Bronchial epithelial cell (primary cell): ENCODE measurements at regions not wholly inside any gene's neighbourhood (a gene's known extent, or its start where the extent isn't known, plus 50 kb on each side); places are given as distances from the start of the nearest gene placed in this dataset.

ENCODE experiments used
- DNase-seq: peaks from one replicate; pipeline ENCODE4 v3.0.0-alpha.2; 2010; ENCODE audit warnings: low read depth
- FAIRE-seq: peaks from 2 replicates; lab custom pipeline; 2011; peaks lifted over from hg19 to GRCh38; lab: Jason Lieb, UNC
- H3K27me3 ChIP-seq: 2 replicates; pipeline ENCODE4 v1.5.1; 2011; ENCODE audit warnings: low read length; ENCODE audit not compliant: control insufficient read depth, insufficient read depth
- H3K36me3 ChIP-seq: 2 replicates; pipeline ENCODE4 v1.5.1; 2011; ENCODE audit warnings: low read length; ENCODE audit not compliant: control insufficient read depth, insufficient read depth
- H3K4me3 ChIP-seq: 2 replicates; pipeline ENCODE4 v1.5.1; 2011; ENCODE audit warnings: mild to moderate bottlenecking, low read depth, low read length, control low read depth
- CTCF ChIP-seq: IDR thresholded peaks from 2 replicates; pipeline ENCODE4 v1.5.1; 2011; ENCODE audit warnings: mild to moderate bottlenecking, moderate library complexity, low read length, control low read depth, inconsistent platforms; ENCODE audit not compliant: insufficient read depth, severe bottlenecking

- Histone ChIP-seq H3K36me3 (no peaks in the 10 kb centered on the region), H3K27me3 (no peaks in the 10 kb centered on the region), H3K4me3 (no peak overlapping the region)
- DNase-seq (no peak), FAIRE-seq (no peak)
- no peak for TF ChIP-seq CTCF
Observed at GRCh38 chr16:55010492-55011160, 80.0 kb downstream of the IRX5 start.

DNA sequence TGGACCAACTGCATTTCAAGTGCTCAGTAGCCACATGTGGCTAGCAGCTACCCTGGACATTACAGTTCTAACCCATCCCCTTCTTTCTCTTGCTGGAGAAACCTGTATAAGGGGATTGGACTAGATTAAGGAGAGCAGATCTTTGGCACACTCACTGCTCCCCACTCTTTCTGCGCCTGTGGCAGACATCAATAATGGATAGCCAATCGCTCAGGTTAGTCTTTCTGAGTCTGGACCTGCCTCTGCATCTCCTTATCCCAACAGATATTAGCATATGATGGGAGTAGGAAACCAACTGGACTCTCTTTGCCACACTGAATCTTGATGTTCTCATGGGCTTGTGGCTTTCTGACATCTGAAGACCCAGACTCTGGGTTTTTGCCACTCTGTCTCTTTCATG is 81.7 kb downstream of the IRX5 start:
- no peak for TF ChIP-seq CTCF
- Histone ChIP-seq H3K27me3 (no peaks in the 10 kb centered on the region), H3K4me3 (no peak overlapping the region), H3K36me3 (no peaks in the 10 kb centered on the region)
- FAIRE-seq = no peak
- no peak for DNase-seq

DNA sequence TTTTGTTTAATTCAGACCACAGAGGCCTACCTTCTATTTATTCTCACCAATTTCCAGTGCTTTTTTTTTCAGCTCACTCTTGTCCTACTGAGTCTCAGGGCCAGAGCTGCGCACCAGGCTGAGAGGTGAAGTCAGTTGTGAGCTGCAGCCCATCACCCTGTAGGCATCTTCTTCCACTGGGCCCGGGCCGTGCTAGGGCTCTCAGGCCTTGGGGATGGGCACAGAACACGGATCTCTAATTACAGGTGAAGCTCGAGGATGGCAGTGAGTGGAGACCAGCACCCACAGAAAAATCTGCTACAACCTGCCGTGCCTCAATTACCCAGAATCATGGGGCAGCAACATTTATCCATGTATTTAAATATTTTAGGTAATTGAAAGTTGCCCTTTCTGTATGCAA is 82.1 kb downstream of the IRX5 start:
- no peak for TF ChIP-seq CTCF
- FAIRE-seq (no peak), DNase-seq (no peak)
- H3K27me3 ChIP-seq = no peaks in the 10 kb centered on the region
- H3K4me3 ChIP-seq = no peak overlapping the region
- H3K36me3 ChIP-seq = no peaks in the 10 kb centered on the region

DNA sequence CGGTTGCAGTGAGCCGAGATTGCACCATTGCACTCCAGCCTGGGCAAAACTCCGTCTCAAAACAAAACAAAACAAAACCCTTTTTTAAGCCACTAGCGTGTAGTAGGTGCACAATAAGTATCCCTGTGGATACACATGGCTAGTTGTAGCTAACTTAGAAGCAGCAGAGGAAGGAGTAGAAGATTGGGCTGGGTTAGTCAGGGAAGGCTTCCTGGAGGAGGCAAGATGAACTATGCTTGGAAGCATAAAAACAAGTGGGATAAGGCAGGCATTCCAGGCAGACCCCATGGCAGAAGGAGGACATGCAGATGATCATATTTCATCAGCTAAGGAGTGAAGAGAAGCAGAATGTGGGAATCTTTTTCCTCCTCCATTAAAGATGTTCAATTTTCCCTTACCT is 83.4 kb downstream of the IRX5 start:
- FAIRE-seq (no peak), DNase-seq (no peak)
- no peak for TF ChIP-seq CTCF
- Histone ChIP-seq H3K4me3 (no peak overlapping the region), H3K27me3 (no peaks in the 10 kb centered on the region), H3K36me3 (no peaks in the 10 kb centered on the region)

DNA sequence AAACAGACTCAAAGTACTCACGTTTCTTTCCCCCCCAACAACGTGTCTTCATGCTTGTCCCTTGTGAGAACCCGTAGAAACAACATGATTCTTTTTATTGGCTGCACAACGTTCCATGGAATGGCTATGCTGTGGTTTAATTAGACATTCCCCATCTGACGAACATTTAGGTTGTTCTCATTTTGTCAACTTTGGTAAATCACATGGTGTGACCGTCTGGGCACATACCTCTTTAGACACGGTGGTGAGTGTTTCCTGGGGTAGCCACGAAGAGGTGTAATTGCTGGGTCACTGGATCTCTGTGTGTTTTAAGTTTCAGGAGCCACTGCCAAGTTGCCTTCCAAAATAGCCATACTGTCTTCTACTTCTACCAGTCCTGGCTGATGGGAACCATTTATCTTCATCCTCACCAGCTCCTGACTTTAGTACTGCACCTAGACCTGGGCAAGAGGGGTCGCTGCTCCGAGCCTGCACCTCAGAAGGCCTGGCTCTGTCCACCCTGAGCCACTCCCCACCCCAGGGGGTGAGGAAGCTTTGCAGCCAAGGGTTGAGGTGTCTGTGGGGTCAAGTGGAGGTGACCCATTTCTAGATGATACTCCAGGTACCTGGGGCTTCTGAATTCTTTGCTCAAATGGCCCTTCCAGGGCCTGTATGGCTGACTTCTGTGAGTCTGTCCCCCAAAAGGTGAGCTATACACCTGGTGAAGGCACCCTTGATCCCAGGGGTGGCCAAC is 84.7 kb downstream of the IRX5 start:
- TF ChIP-seq CTCF = no peak
- FAIRE-seq (no peak), DNase-seq (no peak)
- H3K27me3 ChIP-seq = no peaks in the 10 kb centered on the region
- no peaks in the 10 kb centered on the region for H3K36me3 ChIP-seq
- H3K4me3 ChIP-seq = no peak overlapping the region
